ENCODE measurements at regions not wholly inside any gene's neighbourhood (a gene's known extent, or its start where the extent isn't known, plus 50 kb on each side); places are given as distances from the start of the nearest gene placed in this dataset.
A peak's percentile ranks its signal among the peaks of the same experiment; 100 is the strongest.
"Not testable (repeated sequence)": the region's sequence is repeated elsewhere in the genome, so short reads cannot be mapped to it uniquely, and the experiment has no call there.

DNA sequence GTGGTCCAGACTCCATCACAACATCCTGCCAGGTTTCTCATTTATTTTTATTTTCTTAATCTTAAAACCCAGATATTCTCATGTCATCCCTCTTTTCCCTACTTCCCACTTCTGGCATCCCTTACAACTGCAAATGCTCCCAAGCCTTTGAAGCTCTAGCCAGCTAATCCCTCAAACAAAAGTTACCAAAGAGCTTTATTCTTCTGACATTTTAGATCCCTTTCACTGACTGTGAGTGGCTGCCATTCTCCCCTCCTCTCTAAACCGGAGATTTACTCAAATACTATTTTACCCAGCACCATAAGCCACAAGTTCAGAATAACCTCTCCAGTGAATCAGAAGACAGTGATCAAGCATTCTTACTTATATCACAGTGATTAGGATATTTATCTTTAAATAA, 569.0 kb upstream of the SYT4 start:
- no peak overlapping the region for H3K9ac ChIP-seq (ENCODE audit: low read length)
- H3K36me3 ChIP-seq (ENCODE audit: insufficient read depth, low read length), result no peaks in the 10 kb centered on the region
- TF ChIP-seq, protein P1, sequence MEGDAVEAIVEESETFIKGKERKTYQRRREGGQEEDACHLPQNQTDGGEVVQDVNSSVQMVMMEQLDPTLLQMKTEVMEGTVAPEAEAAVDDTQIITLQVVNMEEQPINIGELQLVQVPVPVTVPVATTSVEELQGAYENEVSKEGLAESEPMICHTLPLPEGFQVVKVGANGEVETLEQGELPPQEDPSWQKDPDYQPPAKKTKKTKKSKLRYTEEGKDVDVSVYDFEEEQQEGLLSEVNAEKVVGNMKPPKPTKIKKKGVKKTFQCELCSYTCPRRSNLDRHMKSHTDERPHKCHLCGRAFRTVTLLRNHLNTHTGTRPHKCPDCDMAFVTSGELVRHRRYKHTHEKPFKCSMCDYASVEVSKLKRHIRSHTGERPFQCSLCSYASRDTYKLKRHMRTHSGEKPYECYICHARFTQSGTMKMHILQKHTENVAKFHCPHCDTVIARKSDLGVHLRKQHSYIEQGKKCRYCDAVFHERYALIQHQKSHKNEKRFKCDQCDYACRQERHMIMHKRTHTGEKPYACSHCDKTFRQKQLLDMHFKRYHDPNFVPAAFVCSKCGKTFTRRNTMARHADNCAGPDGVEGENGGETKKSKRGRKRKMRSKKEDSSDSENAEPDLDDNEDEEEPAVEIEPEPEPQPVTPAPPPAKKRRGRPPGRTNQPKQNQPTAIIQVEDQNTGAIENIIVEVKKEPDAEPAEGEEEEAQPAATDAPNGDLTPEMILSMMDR (IDR thresholded peaks at IDR 0.05; ENCODE audit: insufficient read depth, low read depth, low read length), result no peak
- no peak for TF ChIP-seq EZH2 (IDR thresholded peaks at IDR 0.05; ENCODE audit: insufficient read depth, low read length)
- H3K4me1 ChIP-seq (ENCODE audit: insufficient read depth, low read length), result peaks cover 11% of the 10 kb centered on the region
- no peaks in the 10 kb centered on the region for H4K20me1 ChIP-seq (ENCODE audit: insufficient read depth, low read length)
- H3K27ac ChIP-seq (ENCODE audit: low read depth, low read length), result no peak overlapping the region
- H3K27me3 ChIP-seq (ENCODE audit: insufficient read depth, low read length), result no peaks in the 10 kb centered on the region
- no peaks in the 10 kb centered on the region for H3K9me3 ChIP-seq (ENCODE audit: insufficient read depth, low read depth, low read length)
- no peak overlapping the region for H3K4me2 ChIP-seq (ENCODE audit: low read length)
- no peak overlapping the region for H3K4me3 ChIP-seq (ENCODE audit: insufficient read depth, low read depth, low read length)
- H2AFZ ChIP-seq (ENCODE audit: low read depth, low read length), result no peak overlapping the region
- DNase-seq (ENCODE audit: low read depth), result no peak
- no peak overlapping the region for H3K27ac Mint-ChIP-seq (ENCODE audit: unreplicated experiment)
- peaks cover 7% of the 10 kb centered on the region for H3K4me1 Mint-ChIP-seq (ENCODE audit: low read depth, unreplicated experiment)
- no peak for FAIRE-seq
- H3K36me3 Mint-ChIP-seq (ENCODE audit: low read depth, unreplicated experiment), result no peaks in the 10 kb centered on the region
- no peak overlapping the region for H3K4me3 Mint-ChIP-seq (ENCODE audit: unreplicated experiment)
- H3K79me2 ChIP-seq (ENCODE audit: insufficient read depth, low read length), result no peaks in the 10 kb centered on the region
- no peaks in the 10 kb centered on the region for H3K27me3 Mint-ChIP-seq (ENCODE audit: low read depth, unreplicated experiment)
- H3K9me3 Mint-ChIP-seq (ENCODE audit: unreplicated experiment), result no peaks in the 10 kb centered on the region

DNA sequence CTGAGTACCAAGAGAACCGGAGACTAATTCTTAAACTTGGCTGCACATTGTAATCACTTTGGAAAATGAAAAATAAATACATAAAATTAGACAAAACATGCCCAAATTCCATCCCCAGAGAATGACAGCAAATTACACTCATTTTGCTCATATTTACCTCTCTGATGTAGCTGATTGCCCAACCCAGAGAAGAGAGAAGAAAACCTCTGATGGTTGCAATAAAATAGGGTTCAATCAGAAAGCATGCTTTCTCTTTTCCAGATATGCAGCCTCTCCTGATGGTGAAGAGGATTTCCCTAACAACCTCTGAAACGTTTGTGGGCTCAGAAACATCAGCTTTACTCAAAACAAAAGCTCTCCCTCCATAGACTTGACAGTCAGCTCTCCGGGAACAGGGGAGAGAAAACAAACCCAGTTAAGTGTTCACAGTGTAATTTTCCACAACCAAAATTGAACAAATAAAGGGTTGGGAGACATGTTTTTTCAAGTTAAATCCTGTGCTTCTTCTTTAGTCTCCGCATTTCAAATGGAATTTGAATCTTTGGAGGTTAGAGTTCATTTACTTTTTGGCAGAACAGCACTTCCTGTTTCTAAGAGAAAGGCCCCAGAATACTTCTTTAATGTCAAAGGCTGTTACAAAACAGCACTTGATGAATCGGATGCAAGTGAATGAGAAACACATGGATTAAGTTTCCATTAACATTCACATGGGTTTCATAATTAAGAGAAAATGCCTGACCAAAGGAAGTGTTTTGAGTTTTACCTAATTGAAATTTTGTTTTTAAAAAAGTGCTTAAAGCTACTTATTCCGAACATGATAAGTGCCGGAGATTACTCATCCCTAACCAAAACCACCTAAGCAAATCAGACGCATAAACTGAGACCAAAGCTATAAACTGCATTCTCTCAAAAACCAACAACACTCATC, 570.1 kb upstream of the SYT4 start:
- H2AFZ ChIP-seq (ENCODE audit: low read depth, low read length), result peak overlapping the region; percentile 75
- Mint-ChIP-seq H3K36me3 (ENCODE audit: low read depth, unreplicated experiment) (no peaks in the 10 kb centered on the region), H3K4me1 (ENCODE audit: low read depth, unreplicated experiment) (peaks cover 7% of the 10 kb centered on the region), H3K9me3 (ENCODE audit: unreplicated experiment) (no peaks in the 10 kb centered on the region), H3K4me3 (ENCODE audit: unreplicated experiment) (no peak overlapping the region), H3K27ac (ENCODE audit: unreplicated experiment) (peak overlapping the region; percentile 84), H3K27me3 (ENCODE audit: low read depth, unreplicated experiment) (no peaks in the 10 kb centered on the region)
- H3K36me3 ChIP-seq (ENCODE audit: insufficient read depth, low read length), result no peaks in the 10 kb centered on the region
- H3K79me2 ChIP-seq (ENCODE audit: insufficient read depth, low read length), result no peaks in the 10 kb centered on the region
- H3K9me3 ChIP-seq (ENCODE audit: insufficient read depth, low read depth, low read length), result no peaks in the 10 kb centered on the region
- peak overlapping the region; percentile 2 for H3K27ac ChIP-seq (ENCODE audit: low read depth, low read length)
- DNase-seq (ENCODE audit: low read depth), result peak; percentile 82
- H3K4me1 ChIP-seq (ENCODE audit: insufficient read depth, low read length), result peaks cover 11% of the 10 kb centered on the region
- H3K9ac ChIP-seq (ENCODE audit: low read length), result peak overlapping the region; percentile 12
- FAIRE-seq, result peak; percentile 9
- no peaks in the 10 kb centered on the region for H3K27me3 ChIP-seq (ENCODE audit: insufficient read depth, low read length)
- peak overlapping the region; percentile 75 for H3K4me2 ChIP-seq (ENCODE audit: low read length)
- TF ChIP-seq, protein P1 (IDR thresholded peaks at IDR 0.05; ENCODE audit: insufficient read depth, low read depth, low read length), result no peak
- TF ChIP-seq EZH2 (IDR thresholded peaks at IDR 0.05; ENCODE audit: insufficient read depth, low read length), result no peak
- H3K4me3 ChIP-seq (ENCODE audit: insufficient read depth, low read depth, low read length), result no peak overlapping the region
- no peaks in the 10 kb centered on the region for H4K20me1 ChIP-seq (ENCODE audit: insufficient read depth, low read length)

DNA sequence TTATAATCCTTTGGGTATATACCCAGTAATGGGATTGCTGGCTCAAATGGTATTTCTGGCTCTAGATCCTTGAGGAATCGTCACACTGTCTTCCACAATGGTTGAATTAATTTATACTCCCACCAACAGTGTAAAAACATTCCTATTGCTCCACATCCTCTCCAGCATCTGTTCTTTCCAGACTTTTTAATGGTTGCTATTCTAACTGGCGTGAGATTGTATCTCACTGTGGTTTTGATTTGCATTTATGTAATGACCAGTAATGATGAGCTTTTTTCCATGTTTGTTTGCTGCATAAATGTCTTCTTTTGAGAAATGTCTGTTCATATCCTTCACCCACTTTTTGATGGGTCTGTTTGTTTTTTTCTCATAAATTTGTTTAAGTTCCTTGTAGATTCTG, 572.5 kb upstream of the SYT4 start:
- not testable (repeated sequence) for H2AFZ ChIP-seq (ENCODE audit: low read depth, low read length); H3K4me3 ChIP-seq (ENCODE audit: insufficient read depth, low read depth, low read length); H3K9ac ChIP-seq (ENCODE audit: low read length); H3K9me3 Mint-ChIP-seq (ENCODE audit: unreplicated experiment); H3K4me3 Mint-ChIP-seq (ENCODE audit: unreplicated experiment); H3K9me3 ChIP-seq (ENCODE audit: insufficient read depth, low read depth, low read length); H3K27ac ChIP-seq (ENCODE audit: low read depth, low read length); H3K27ac Mint-ChIP-seq (ENCODE audit: unreplicated experiment); FAIRE-seq; H3K27me3 ChIP-seq (ENCODE audit: insufficient read depth, low read length); H3K4me2 ChIP-seq (ENCODE audit: low read length); H3K36me3 Mint-ChIP-seq (ENCODE audit: low read depth, unreplicated experiment); H3K27me3 Mint-ChIP-seq (ENCODE audit: low read depth, unreplicated experiment); H3K4me1 Mint-ChIP-seq (ENCODE audit: low read depth, unreplicated experiment); H4K20me1 ChIP-seq (ENCODE audit: insufficient read depth, low read length); H3K79me2 ChIP-seq (ENCODE audit: insufficient read depth, low read length); H3K36me3 ChIP-seq (ENCODE audit: insufficient read depth, low read length)
- H3K4me1 ChIP-seq (ENCODE audit: insufficient read depth, low read length), result peaks cover 11% of the 10 kb centered on the region
- DNase-seq (ENCODE audit: low read depth), result peak; percentile 64
